Panc1 (cell line): ENCODE measurements at regions not wholly inside any gene's neighbourhood (a gene's known extent, or its start where the extent isn't known, plus 50 kb on each side); places are given as distances from the start of the nearest gene placed in this dataset.

Source experiments
- ATAC-seq: fragments of 200-7000 bp; cut with Tn5 transposase; 2 replicates; pipeline ENCODE4 v1.9.1; 2020; ENCODE audit warnings: mild to moderate bottlenecking, moderate library complexity
- BruUV-seq: library from RNA; stranded (reverse); fragments of 400-500 nt; replicated peaks from 2 replicates; lab custom pipeline; 2021; lab: Mats Ljungman, UMichigan
- CTCF ChIA-PET: fragments of 300-600 bp; sonication (Branson Sonifier 250); formaldehyde crosslinking; loops from one replicate; lab custom pipeline; 2022; ENCODE audit warnings: antibody characterized with exemption; lab: Charles Lee
- POLR2A ChIA-PET: fragments of 300-600 bp; sonication (Branson Sonifier 250); formaldehyde crosslinking; loops from one replicate; lab custom pipeline; 2022; ENCODE audit warnings: antibody characterized with exemption; lab: Charles Lee
- DNase-seq: peaks from one replicate; pipeline ENCODE4 v3.0.0-alpha.2; 2010; ENCODE audit warnings: low read depth, low spot score
- H3K27ac ChIP-seq: 2 replicates; pipeline ENCODE4 v1.5.1; 2011; ENCODE audit warnings: mild to moderate bottlenecking, low read length, inconsistent platforms
- H3K27me3 ChIP-seq: fragments of 200-500 bp; sonication (Bioruptor generic); 2 replicates; pipeline ENCODE4 v1.6.0; 2014; ENCODE audit warnings: low read length, inconsistent platforms; ENCODE audit not compliant: control insufficient read depth, insufficient read depth
- H3K36me3 ChIP-seq: fragments of 200-500 bp; sonication (Bioruptor generic); 2 replicates; pipeline ENCODE4 v1.5.1; 2014; ENCODE audit warnings: inconsistent platforms, mild to moderate bottlenecking, low read length, moderate library complexity; ENCODE audit not compliant: control insufficient read depth, insufficient read depth
- H3K4me1 ChIP-seq: 2 replicates; pipeline ENCODE4 v1.5.1; 2011; ENCODE audit warnings: inconsistent platforms, mild to moderate bottlenecking, low read length, moderate library complexity; ENCODE audit not compliant: control insufficient read depth, insufficient read depth
- H3K4me3 ChIP-seq, 2 experiments: 2 replicates each; pipeline ENCODE4 v1.5.1; 2011 to 2012; ENCODE audit warnings: low read depth in 2 of 2, low read length in 2 of 2, mild to moderate bottlenecking in 2 of 2, inconsistent platforms in 1 of 2, moderate library complexity in 1 of 2
- H3K9me3 ChIP-seq: fragments of 200-500 bp; sonication (Bioruptor generic); 2 replicates; pipeline ENCODE4 v1.5.1; 2014; ENCODE audit warnings: low read depth, mild to moderate bottlenecking, inconsistent platforms, low read length, moderate library complexity; ENCODE audit not compliant: control insufficient read depth, insufficient read depth
- POLR2AphosphoS5 ChIP-seq: IDR thresholded peaks from 2 replicates; pipeline ENCODE4 v1.6.1; 2012; ENCODE audit warnings: mild to moderate bottlenecking, low read depth, low read length, moderate library complexity
- SIN3A ChIP-seq: IDR thresholded peaks from 2 replicates; pipeline ENCODE4 v1.6.1; 2012; ENCODE audit warnings: low read depth, mild to moderate bottlenecking, low read length, moderate library complexity, borderline replicate concordance; ENCODE audit not compliant: insufficient read depth
- TCF7L2 ChIP-seq: IDR thresholded peaks from 2 replicates; pipeline ENCODE4 v1.6.1; 2011; ENCODE audit warnings: mild to moderate bottlenecking, low read depth, low read length, inconsistent platforms
- in situ Hi-C: cut with HindIII; loops from 2 replicates; pipeline ENCODE4 v1.10.0; 2016; ENCODE audit warnings: low sequenced_read_pairs, low pct_unique_long_range_greater_than_20kb
- intact Hi-C: fragments of 100-400 bp; cut with micrococcal nuclease; formaldehyde crosslinking; loops from one replicate; pipeline ENCODE4 v1.10.0; 2022; ENCODE audit not compliant: unreplicated experiment
- TF ChIP-seq, protein P1 (sequence below): fragments of 450-650 bp; IDR thresholded peaks from 2 replicates; pipeline ENCODE4 v1.5.1; 2017; ENCODE audit warnings: mild to moderate bottlenecking
- TF ChIP-seq, protein P2 (sequence below), 2 experiments: IDR thresholded peaks; 2 replicates each; pipeline ENCODE4 v1.6.1; 2011 to 2012; ENCODE audit warnings: low read depth in 2 of 2, control low read depth in 1 of 2, low read length in 1 of 2, mild to moderate bottlenecking in 1 of 2, moderate library complexity in 1 of 2; ENCODE audit not compliant: insufficient read depth in 1 of 2

DNA sequence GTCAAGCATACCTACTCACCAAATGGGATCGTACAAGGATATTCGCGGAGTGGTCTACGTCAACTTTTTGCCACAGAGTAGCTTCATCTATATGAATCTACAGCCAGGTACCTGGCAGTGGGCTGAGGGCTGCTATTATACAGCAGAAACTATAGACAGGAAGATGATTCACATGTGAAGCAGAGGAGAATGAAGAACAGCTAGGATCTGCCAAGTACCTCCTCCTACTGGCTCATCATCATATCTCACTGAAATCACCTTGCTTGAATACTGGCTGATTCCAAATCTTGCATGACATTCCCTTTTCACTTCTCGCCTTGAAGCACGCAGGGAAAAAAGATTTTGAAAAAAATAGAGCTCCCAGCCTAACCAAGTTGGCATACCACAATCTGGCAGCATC is 488.7 kb upstream of the NRSN1 start:
- no peaks in the 10 kb centered on the region for H3K27me3 ChIP-seq
- no peak overlapping the region for H3K27ac ChIP-seq

DNA sequence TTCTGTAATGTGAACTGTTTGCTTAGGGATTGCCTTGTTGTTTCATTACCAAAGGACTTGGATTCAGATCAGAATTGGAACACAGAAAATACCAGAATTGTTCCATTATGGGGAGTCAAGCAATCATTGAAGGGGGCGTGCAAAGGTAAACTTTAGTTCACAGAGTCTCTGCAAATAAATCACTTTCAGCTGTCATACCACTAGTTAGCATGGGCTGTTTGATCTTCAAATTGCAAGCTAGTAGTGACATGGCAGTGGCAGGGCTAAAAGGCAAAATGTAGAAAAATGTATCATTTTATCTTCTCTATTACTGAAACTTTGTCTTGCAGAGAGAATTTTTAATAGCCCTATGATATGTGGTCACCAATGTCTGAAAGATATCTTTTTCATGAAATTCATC is 483.2 kb upstream of the NRSN1 start:
- no peaks in the 10 kb centered on the region for H3K4me1 ChIP-seq
- DNase-seq (no peak), ATAC-seq (no peak)
- H3K36me3 ChIP-seq, result no peaks in the 10 kb centered on the region
- H3K9me3 ChIP-seq, result no peaks in the 10 kb centered on the region
- ChIA-PET CTCF (no interaction called here), POLR2A (no interaction called here)
- H3K27me3 ChIP-seq, result no peaks in the 10 kb centered on the region
- intact Hi-C loops (no loop called here), in situ Hi-C loops (no loop called here)
- BruUV-seq, result no TSS peak
- H3K27ac ChIP-seq, result no peak overlapping the region
- TF ChIP-seq TCF7L2 (no peak), POLR2AphosphoS5 (no peak), SIN3A (no peak)
- TF ChIP-seq, protein P1, sequence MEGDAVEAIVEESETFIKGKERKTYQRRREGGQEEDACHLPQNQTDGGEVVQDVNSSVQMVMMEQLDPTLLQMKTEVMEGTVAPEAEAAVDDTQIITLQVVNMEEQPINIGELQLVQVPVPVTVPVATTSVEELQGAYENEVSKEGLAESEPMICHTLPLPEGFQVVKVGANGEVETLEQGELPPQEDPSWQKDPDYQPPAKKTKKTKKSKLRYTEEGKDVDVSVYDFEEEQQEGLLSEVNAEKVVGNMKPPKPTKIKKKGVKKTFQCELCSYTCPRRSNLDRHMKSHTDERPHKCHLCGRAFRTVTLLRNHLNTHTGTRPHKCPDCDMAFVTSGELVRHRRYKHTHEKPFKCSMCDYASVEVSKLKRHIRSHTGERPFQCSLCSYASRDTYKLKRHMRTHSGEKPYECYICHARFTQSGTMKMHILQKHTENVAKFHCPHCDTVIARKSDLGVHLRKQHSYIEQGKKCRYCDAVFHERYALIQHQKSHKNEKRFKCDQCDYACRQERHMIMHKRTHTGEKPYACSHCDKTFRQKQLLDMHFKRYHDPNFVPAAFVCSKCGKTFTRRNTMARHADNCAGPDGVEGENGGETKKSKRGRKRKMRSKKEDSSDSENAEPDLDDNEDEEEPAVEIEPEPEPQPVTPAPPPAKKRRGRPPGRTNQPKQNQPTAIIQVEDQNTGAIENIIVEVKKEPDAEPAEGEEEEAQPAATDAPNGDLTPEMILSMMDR, result no peak
- TF ChIP-seq, protein P2, sequence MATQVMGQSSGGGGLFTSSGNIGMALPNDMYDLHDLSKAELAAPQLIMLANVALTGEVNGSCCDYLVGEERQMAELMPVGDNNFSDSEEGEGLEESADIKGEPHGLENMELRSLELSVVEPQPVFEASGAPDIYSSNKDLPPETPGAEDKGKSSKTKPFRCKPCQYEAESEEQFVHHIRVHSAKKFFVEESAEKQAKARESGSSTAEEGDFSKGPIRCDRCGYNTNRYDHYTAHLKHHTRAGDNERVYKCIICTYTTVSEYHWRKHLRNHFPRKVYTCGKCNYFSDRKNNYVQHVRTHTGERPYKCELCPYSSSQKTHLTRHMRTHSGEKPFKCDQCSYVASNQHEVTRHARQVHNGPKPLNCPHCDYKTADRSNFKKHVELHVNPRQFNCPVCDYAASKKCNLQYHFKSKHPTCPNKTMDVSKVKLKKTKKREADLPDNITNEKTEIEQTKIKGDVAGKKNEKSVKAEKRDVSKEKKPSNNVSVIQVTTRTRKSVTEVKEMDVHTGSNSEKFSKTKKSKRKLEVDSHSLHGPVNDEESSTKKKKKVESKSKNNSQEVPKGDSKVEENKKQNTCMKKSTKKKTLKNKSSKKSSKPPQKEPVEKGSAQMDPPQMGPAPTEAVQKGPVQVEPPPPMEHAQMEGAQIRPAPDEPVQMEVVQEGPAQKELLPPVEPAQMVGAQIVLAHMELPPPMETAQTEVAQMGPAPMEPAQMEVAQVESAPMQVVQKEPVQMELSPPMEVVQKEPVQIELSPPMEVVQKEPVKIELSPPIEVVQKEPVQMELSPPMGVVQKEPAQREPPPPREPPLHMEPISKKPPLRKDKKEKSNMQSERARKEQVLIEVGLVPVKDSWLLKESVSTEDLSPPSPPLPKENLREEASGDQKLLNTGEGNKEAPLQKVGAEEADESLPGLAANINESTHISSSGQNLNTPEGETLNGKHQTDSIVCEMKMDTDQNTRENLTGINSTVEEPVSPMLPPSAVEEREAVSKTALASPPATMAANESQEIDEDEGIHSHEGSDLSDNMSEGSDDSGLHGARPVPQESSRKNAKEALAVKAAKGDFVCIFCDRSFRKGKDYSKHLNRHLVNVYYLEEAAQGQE (IDR thresholded peaks at IDR 0.05; ENCODE audit: insufficient read depth in 1 of 2, low read depth in 2 of 2, low read length in 1 of 2), result no peak
- H3K4me3 ChIP-seq, result no peak overlapping the region

More for the DNA sequence above, 488.7 kb upstream of the NRSN1 start:
- H3K9me3 ChIP-seq, result no peaks in the 10 kb centered on the region
- BruUV-seq, result no TSS peak
- H3K4me3 ChIP-seq, result no peak overlapping the region
- intact Hi-C loops (no loop called here), in situ Hi-C loops (no loop called here)
- ATAC-seq (no peak), DNase-seq (no peak)
- POLR2A ChIA-PET, result interaction anchor here (0.6 kb wide), 1 partner anchor 16 kb away, joined by 3 read pairs; no protein-coding TSS in a partner anchor
- CTCF ChIA-PET, result no interaction called here
- TF ChIP-seq SIN3A (no peak), POLR2AphosphoS5 (no peak), TCF7L2 (no peak)
- TF ChIP-seq, protein P1, result no peak
- TF ChIP-seq, protein P2 (IDR thresholded peaks at IDR 0.05; ENCODE audit: insufficient read depth in 1 of 2, low read depth in 2 of 2, low read length in 1 of 2), result no peak
- H3K36me3 ChIP-seq, result no peaks in the 10 kb centered on the region
- no peaks in the 10 kb centered on the region for H3K4me1 ChIP-seq
